ENCODE measurements at regions not wholly inside any gene's neighbourhood (a gene's known extent, or its start where the extent isn't known, plus 50 kb on each side); places are given as distances from the start of the nearest gene placed in this dataset.

- TF ChIP-seq CTCF (IDR thresholded peaks at IDR 0.05; ENCODE audit: low read length), result no peak
- TF ChIP-seq EZH2 (optimal IDR thresholded peaks at IDR 0.05; ENCODE audit: low read depth, low read length), result no peak
- no peak for TF ChIP-seq EZH2phosphoT487 (IDR thresholded peaks at IDR 0.05; ENCODE audit: low read length)
- no peaks in the 10 kb centered on the region for H3K79me2 ChIP-seq (ENCODE audit: low read length)
- H3K9me3 ChIP-seq (replicated peaks; ENCODE audit: insufficient read depth, low read length), result no peaks in the 10 kb centered on the region
- H4K20me1 ChIP-seq (ENCODE audit: insufficient read depth, low read length), result no peaks in the 10 kb centered on the region
- no peaks in the 10 kb centered on the region for H3K9me2 ChIP-seq (replicated peaks; ENCODE audit: insufficient read depth, low read length)
- H2AFZ ChIP-seq (ENCODE audit: low read length), result no peak overlapping the region
- no peak for DNase-seq
- no peaks in the 10 kb centered on the region for H3K27me3 ChIP-seq (replicated peaks; ENCODE audit: insufficient read depth, low read length)
- H3K4me1 ChIP-seq (ENCODE audit: low read length), result no peaks in the 10 kb centered on the region
- no peak overlapping the region for H3K27ac ChIP-seq (ENCODE audit: low read length)
- H3K9ac ChIP-seq (ENCODE audit: low read length), result no peak overlapping the region
- no peaks in the 10 kb centered on the region for H3F3A ChIP-seq (ENCODE audit: insufficient read depth, low read length)
- H3K4me2 ChIP-seq (ENCODE audit: low read depth, low read length), result no peak overlapping the region
- H3K4me3 ChIP-seq (ENCODE audit: low read length), result no peak overlapping the region
- H3K36me3 ChIP-seq (replicated peaks; ENCODE audit: insufficient read depth, low read length), result no peaks in the 10 kb centered on the region
Measured at GRCh38 chr2:199101487-199101886, 356.3 kb downstream of the SATB2 start.

GRCh38 chr2:199100326-199101110 is 357.2 kb downstream of the SATB2 start:
- Histone ChIP-seq H3K36me3 (replicated peaks; ENCODE audit: insufficient read depth, low read length) (no peaks in the 10 kb centered on the region), H3K27me3 (replicated peaks; ENCODE audit: insufficient read depth, low read length) (no peaks in the 10 kb centered on the region), H3K79me2 (ENCODE audit: low read length) (no peaks in the 10 kb centered on the region), H3K4me3 (ENCODE audit: low read length) (no peak overlapping the region), H3K9me2 (replicated peaks; ENCODE audit: insufficient read depth, low read length) (no peaks in the 10 kb centered on the region), H3K9me3 (replicated peaks; ENCODE audit: insufficient read depth, low read length) (no peaks in the 10 kb centered on the region), H4K20me1 (ENCODE audit: insufficient read depth, low read length) (no peaks in the 10 kb centered on the region), H3K4me1 (ENCODE audit: low read length) (no peaks in the 10 kb centered on the region), H2AFZ (ENCODE audit: low read length) (no peak overlapping the region), H3K9ac (ENCODE audit: low read length) (no peak overlapping the region), H3K27ac (ENCODE audit: low read length) (no peak overlapping the region), H3K4me2 (ENCODE audit: low read depth, low read length) (no peak overlapping the region), H3F3A (ENCODE audit: insufficient read depth, low read length) (no peaks in the 10 kb centered on the region)
- no peak for DNase-seq
- TF ChIP-seq EZH2phosphoT487 (IDR thresholded peaks at IDR 0.05; ENCODE audit: low read length), result no peak
- no peak for TF ChIP-seq CTCF (IDR thresholded peaks at IDR 0.05; ENCODE audit: low read length)
- no peak for TF ChIP-seq EZH2 (optimal IDR thresholded peaks at IDR 0.05; ENCODE audit: low read depth, low read length)

- no peak for DNase-seq
- Histone ChIP-seq H3K27ac (ENCODE audit: low read length) (no peak overlapping the region), H3K4me1 (ENCODE audit: low read length) (no peaks in the 10 kb centered on the region), H3K27me3 (replicated peaks; ENCODE audit: insufficient read depth, low read length) (no peaks in the 10 kb centered on the region), H3K9me2 (replicated peaks; ENCODE audit: insufficient read depth, low read length) (no peaks in the 10 kb centered on the region), H4K20me1 (ENCODE audit: insufficient read depth, low read length) (no peaks in the 10 kb centered on the region), H3F3A (ENCODE audit: insufficient read depth, low read length) (no peaks in the 10 kb centered on the region), H3K9ac (ENCODE audit: low read length) (no peak overlapping the region), H3K9me3 (replicated peaks; ENCODE audit: insufficient read depth, low read length) (no peaks in the 10 kb centered on the region), H3K4me3 (ENCODE audit: low read length) (no peak overlapping the region), H2AFZ (ENCODE audit: low read length) (no peak overlapping the region), H3K79me2 (ENCODE audit: low read length) (no peaks in the 10 kb centered on the region), H3K36me3 (replicated peaks; ENCODE audit: insufficient read depth, low read length) (no peaks in the 10 kb centered on the region), H3K4me2 (ENCODE audit: low read depth, low read length) (no peak overlapping the region)
- TF ChIP-seq CTCF (IDR thresholded peaks at IDR 0.05; ENCODE audit: low read length) (no peak), EZH2 (optimal IDR thresholded peaks at IDR 0.05; ENCODE audit: low read depth, low read length) (no peak), EZH2phosphoT487 (IDR thresholded peaks at IDR 0.05; ENCODE audit: low read length) (no peak)
Measured at GRCh38 chr2:199092419-199092818, 365.3 kb downstream of the SATB2 start.
